Endothelial cell of umbilical vein (primary cell): ENCODE measurements at regions not wholly inside any gene's neighbourhood (a gene's known extent, or its start where the extent isn't known, plus 50 kb on each side); places are given as distances from the start of the nearest gene placed in this dataset.

Experiments used
- BruUV-seq: library from RNA; stranded (reverse); fragments of 400-500 nt; replicated peaks from 2 replicates; lab custom pipeline; 2021; lab: Mats Ljungman, UMichigan
- CTCF ChIA-PET: fragments of 300-600, 350-600 bp; sonication (Branson Sonifier 250); formaldehyde crosslinking; loops from one replicate; lab custom pipeline; 2021; ENCODE audit warnings: antibody characterized with exemption, inconsistent platforms; lab: Charles Lee
- POLR2A ChIA-PET: fragments of 300-600, 350-600 bp; sonication (Branson Sonifier 250); formaldehyde crosslinking; loops from one replicate; lab custom pipeline; 2021; ENCODE audit warnings: antibody characterized with exemption, inconsistent platforms; lab: Charles Lee
- DNase-seq: peaks from one replicate; pipeline ENCODE4 v3.0.0-alpha.2; 2011; ENCODE audit warnings: low read depth, low spot score
- FAIRE-seq: peaks from 2 replicates; lab custom pipeline; 2011; peaks lifted over from hg19 to GRCh38; lab: Jason Lieb, UNC
- H2AFZ ChIP-seq: 2 replicates; pipeline ENCODE4 v1.6.0; 2012; ENCODE audit warnings: low read depth, low read length, control low read depth, inconsistent platforms
- H3K27ac ChIP-seq: 2 replicates; pipeline ENCODE4 v1.5.1; 2011; ENCODE audit warnings: low read depth, mild to moderate bottlenecking, control low read depth, low read length, moderate library complexity; ENCODE audit not compliant: insufficient read depth
- H3K27me3 ChIP-seq, 2 experiments: 2 replicates each; pipeline versions ENCODE4 v1.6.0 to v1.6.1; 2011; ENCODE audit warnings: low read length in 2 of 2, mixed read lengths in 1 of 2; ENCODE audit not compliant: control insufficient read depth in 2 of 2, insufficient read depth in 2 of 2
- H3K36me3 ChIP-seq, 2 experiments: 2 replicates in 1 of 2; 3 replicates in 1 of 2; pipeline ENCODE4 v1.5.1; 2011; ENCODE audit warnings: low read length in 2 of 2, mild to moderate bottlenecking in 1 of 2, moderate library complexity in 1 of 2; ENCODE audit not compliant: control insufficient read depth in 2 of 2, insufficient read depth in 2 of 2; ENCODE audit errors: extremely low read depth in 1 of 2
- H3K4me1 ChIP-seq: 3 replicates; pipeline ENCODE4 v1.5.1; 2011; ENCODE audit warnings: mild to moderate bottlenecking, low read length; ENCODE audit not compliant: control insufficient read depth, insufficient read depth; ENCODE audit errors: extremely low read depth
- H3K4me2 ChIP-seq: 2 replicates; pipeline ENCODE4 v1.6.1; 2011; ENCODE audit warnings: low read length, control low read depth, mixed read lengths; ENCODE audit not compliant: insufficient read depth
- H3K4me3 ChIP-seq, 3 experiments: fragments of 200-600 bp in 1 of 3; sonication (generic), shearing (Covaris generic) in 1 of 3; replicated peaks in 1 of 3; 2 replicates each; pipeline ENCODE4 v1.5.1; 2011 to 2016; ENCODE audit warnings: control low read depth in 3 of 3, low read length in 3 of 3, mild to moderate bottlenecking in 2 of 3, inconsistent platforms in 1 of 3, low read depth in 1 of 3, moderate library complexity in 1 of 3; ENCODE audit not compliant: insufficient read depth in 1 of 3
- H3K79me2 ChIP-seq: 2 replicates; pipeline ENCODE4 v1.6.0; 2012; ENCODE audit warnings: low read length, inconsistent platforms; ENCODE audit not compliant: control insufficient read depth, insufficient read depth
- H3K9ac ChIP-seq: replicated peaks from 2 replicates; pipeline ENCODE3; 2011; ENCODE audit warnings: low read length, control low read depth; ENCODE audit not compliant: insufficient read depth; ENCODE audit errors: extremely low read depth
- H3K9me1 ChIP-seq: replicated peaks from 3 replicates; pipeline ENCODE4 v1.6.0; 2011; ENCODE audit warnings: mild to moderate bottlenecking, low read length; ENCODE audit not compliant: control insufficient read depth, insufficient read depth; ENCODE audit errors: extremely low read depth
- H3K9me3 ChIP-seq: replicated peaks from 2 replicates; pipeline ENCODE4 v1.5.1; 2012; ENCODE audit warnings: low read length, inconsistent platforms; ENCODE audit not compliant: control insufficient read depth, insufficient read depth
- H4K20me1 ChIP-seq: replicated peaks from 2 replicates; pipeline ENCODE3; 2011; ENCODE audit warnings: mild to moderate bottlenecking, low read length; ENCODE audit not compliant: control insufficient read depth, insufficient read depth; ENCODE audit errors: extremely low read depth
- CTCF ChIP-seq, 2 donors: IDR thresholded peaks; 1 replicate in 1 of 2; 2 replicates in 1 of 2; pipeline ENCODE4 v1.5.1; 2011; ENCODE audit warnings: low read length in 2 of 2, mild to moderate bottlenecking in 2 of 2, moderate library complexity in 2 of 2, control low read depth in 1 of 2, inconsistent platforms in 1 of 2, low read depth in 1 of 2; ENCODE audit not compliant: insufficient read depth in 1 of 2; ENCODE audit errors: extremely low read depth in 1 of 2
- EZH2 ChIP-seq: IDR thresholded peaks from 2 replicates; pipeline ENCODE4 v1.6.1; 2012; ENCODE audit warnings: borderline replicate concordance, low read depth, mild to moderate bottlenecking, moderate library complexity, low read length, inconsistent platforms; ENCODE audit not compliant: severe bottlenecking
- FOS ChIP-seq: IDR thresholded peaks from 2 replicates; pipeline ENCODE4 v1.6.1; 2011; ENCODE audit warnings: mild to moderate bottlenecking, low read length, moderate library complexity, borderline replicate concordance; ENCODE audit not compliant: insufficient read depth
- GATA2 ChIP-seq: IDR thresholded peaks from 2 replicates; pipeline ENCODE4 v1.7.0; 2011; ENCODE audit warnings: low read depth, mild to moderate bottlenecking, moderate library complexity, mixed read lengths, low read length; ENCODE audit not compliant: insufficient read length, insufficient read depth
- JUN ChIP-seq: IDR thresholded peaks from 2 replicates; pipeline ENCODE4 v1.6.1; 2011; ENCODE audit warnings: borderline replicate concordance, low read depth; ENCODE audit not compliant: insufficient read length, insufficient read depth
- MYC ChIP-seq: IDR thresholded peaks from one replicate; pipeline ENCODE4 v1.6.1; 2011; ENCODE audit warnings: mild to moderate bottlenecking, low read depth, low read length
- POLR2A ChIP-seq: IDR thresholded peaks from 2 replicates; pipeline ENCODE4 v1.6.1; 2012; ENCODE audit warnings: low read depth, mild to moderate bottlenecking, control low read depth, low read length
- POLR2AphosphoS5 ChIP-seq: IDR thresholded peaks from 2 replicates; pipeline ENCODE4 v1.6.1; 2012; ENCODE audit warnings: low read depth, mild to moderate bottlenecking, control low read depth, low read length, moderate library complexity; ENCODE audit not compliant: insufficient read depth
- dilution Hi-C: fragments of 300-500 bp; cut with MboI; formaldehyde crosslinking; loops from one replicate; pipeline ENCODE4 v1.15.0; 2019; ENCODE audit warnings: low sequenced_read_pairs; ENCODE audit not compliant: extremely low pct_ligation_motif_present
- intact Hi-C: fragments of 100-400 bp; cut with micrococcal nuclease; formaldehyde crosslinking; loops from one replicate; pipeline ENCODE4 v1.10.0; 2022
- TF ChIP-seq, protein P1 (sequence below): IDR thresholded peaks from 2 replicates; pipeline ENCODE4 v1.6.1; 2011; ENCODE audit not compliant: insufficient read depth, insufficient read length

- H3K79me2 ChIP-seq, result no peaks in the 10 kb centered on the region
- peaks cover 19% of the 10 kb centered on the region for H3K4me1 ChIP-seq
- no peak for FAIRE-seq
- no peaks in the 10 kb centered on the region for H3K27me3 ChIP-seq
- H3K9me3 ChIP-seq, result no peaks in the 10 kb centered on the region
- CTCF ChIA-PET, result interaction anchor here (0.9 to 3.0 kb wide), 10 partner anchors 8 to 326 kb away, joined by 3 to 29 read pairs (median 6); a partner anchor contains a TSS
- peak overlapping the region; percentile 98 for H3K4me2 ChIP-seq
- H3K36me3 ChIP-seq, result no peaks in the 10 kb centered on the region
- BruUV-seq, result no TSS peak
- H3K9me1 ChIP-seq, result no peaks in the 10 kb centered on the region
- dilution Hi-C loops (no loop called here), intact Hi-C loops (loop anchor here (2.0 to 5.0 kb wide), 3 partner anchors 113 to 238 kb away; a partner anchor contains a TSS)
- no peaks in the 10 kb centered on the region for H4K20me1 ChIP-seq
- peak overlapping the region; percentile 76 for H3K9ac ChIP-seq
- peak overlapping the region; percentile 6 to 77 (median 41) for H3K4me3 ChIP-seq
- POLR2A ChIA-PET, result interaction anchor here (0.9 to 7.3 kb wide), 4 partner anchors 12 to 53 kb away, joined by 3 to 60 read pairs (median 5); a partner anchor contains a TSS
- no peak overlapping the region for H2AFZ ChIP-seq
- no peak for TF ChIP-seq FOS
- no peak for TF ChIP-seq EZH2
- TF ChIP-seq POLR2A, result no peak
- no peak for TF ChIP-seq POLR2AphosphoS5
- TF ChIP-seq MYC, result no peak
- TF ChIP-seq CTCF (IDR thresholded peaks at IDR 0.05; ENCODE audit: extremely low read depth in 1 of 2, insufficient read depth in 1 of 2, low read depth in 1 of 2, low read length in 2 of 2), result no peak
- TF ChIP-seq GATA2, result no peak
- TF ChIP-seq, protein P1, sequence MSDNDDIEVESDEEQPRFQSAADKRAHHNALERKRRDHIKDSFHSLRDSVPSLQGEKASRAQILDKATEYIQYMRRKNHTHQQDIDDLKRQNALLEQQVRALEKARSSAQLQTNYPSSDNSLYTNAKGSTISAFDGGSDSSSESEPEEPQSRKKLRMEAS, result no peak
- no peak for TF ChIP-seq JUN
- H3K27ac ChIP-seq, result peak overlapping the region; percentile 72
- no peak for DNase-seq
Observed at GRCh38 chr6:26269531-26270485, 95.2 kb upstream of the BTN3A2 start.
